GM12865 (cell line): ENCODE measurements at regions not wholly inside any gene's neighbourhood (a gene's known extent, or its start where the extent isn't known, plus 50 kb on each side); places are given as distances from the start of the nearest gene placed in this dataset.

ENCODE experiments used
- DNase-seq: peaks from one replicate; pipeline ENCODE4 v3.0.0; 2010; ENCODE audit warnings: low read depth
- H3K4me3 ChIP-seq: 2 replicates; pipeline ENCODE4 v1.5.1; 2011; ENCODE audit warnings: mild to moderate bottlenecking, low read depth, low read length, control low read depth
- TF ChIP-seq, protein P1 (sequence below): IDR thresholded peaks from 2 replicates; pipeline ENCODE4 v1.5.1; 2011; ENCODE audit warnings: low read length, control low read depth, low read depth, inconsistent platforms; ENCODE audit not compliant: insufficient read depth; ENCODE audit errors: missing control alignments

DNA sequence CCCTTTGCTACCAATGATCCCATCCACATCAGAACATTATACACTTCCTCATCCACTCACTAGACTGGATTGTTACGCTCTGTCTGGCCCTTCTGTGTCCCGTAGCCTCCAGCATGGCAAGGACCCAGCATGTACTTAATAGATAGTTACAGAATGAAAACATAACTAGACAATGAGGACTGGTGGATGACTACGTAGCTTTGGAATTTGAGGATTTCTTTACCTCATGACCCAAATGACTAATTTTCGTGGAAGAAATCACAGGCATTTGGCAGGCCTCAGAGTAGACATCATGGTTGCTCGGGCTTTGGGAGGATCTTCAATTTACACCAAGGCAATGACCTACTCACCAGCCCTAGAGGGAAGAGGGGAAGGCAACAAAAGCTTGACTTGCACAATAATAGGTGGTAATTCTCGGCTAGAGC is 299.8 kb downstream of the TLE1 start:
- TF ChIP-seq, protein P1, sequence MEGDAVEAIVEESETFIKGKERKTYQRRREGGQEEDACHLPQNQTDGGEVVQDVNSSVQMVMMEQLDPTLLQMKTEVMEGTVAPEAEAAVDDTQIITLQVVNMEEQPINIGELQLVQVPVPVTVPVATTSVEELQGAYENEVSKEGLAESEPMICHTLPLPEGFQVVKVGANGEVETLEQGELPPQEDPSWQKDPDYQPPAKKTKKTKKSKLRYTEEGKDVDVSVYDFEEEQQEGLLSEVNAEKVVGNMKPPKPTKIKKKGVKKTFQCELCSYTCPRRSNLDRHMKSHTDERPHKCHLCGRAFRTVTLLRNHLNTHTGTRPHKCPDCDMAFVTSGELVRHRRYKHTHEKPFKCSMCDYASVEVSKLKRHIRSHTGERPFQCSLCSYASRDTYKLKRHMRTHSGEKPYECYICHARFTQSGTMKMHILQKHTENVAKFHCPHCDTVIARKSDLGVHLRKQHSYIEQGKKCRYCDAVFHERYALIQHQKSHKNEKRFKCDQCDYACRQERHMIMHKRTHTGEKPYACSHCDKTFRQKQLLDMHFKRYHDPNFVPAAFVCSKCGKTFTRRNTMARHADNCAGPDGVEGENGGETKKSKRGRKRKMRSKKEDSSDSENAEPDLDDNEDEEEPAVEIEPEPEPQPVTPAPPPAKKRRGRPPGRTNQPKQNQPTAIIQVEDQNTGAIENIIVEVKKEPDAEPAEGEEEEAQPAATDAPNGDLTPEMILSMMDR: no peak
- no peak for DNase-seq
- no peak overlapping the region for H3K4me3 ChIP-seq

DNA sequence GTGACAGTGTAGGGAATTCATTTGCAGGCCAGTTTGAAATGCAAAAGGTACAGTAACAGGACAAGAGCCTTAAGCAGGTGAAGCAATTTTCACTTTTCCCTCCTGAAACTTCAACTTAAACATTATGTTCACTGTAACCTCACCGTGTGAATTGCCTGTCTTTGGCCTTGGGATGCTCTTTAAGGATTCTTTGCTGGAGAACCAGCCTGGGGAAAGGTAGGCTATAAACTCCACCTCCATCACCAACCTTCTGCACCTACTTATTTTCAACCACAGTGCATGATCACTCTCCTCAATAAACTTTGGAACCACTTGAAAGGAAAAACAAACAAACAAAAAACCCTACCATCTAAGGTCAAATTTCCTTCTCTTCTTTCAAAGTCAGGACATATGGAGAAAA is 300.5 kb downstream of the TLE1 start:
- TF ChIP-seq, protein P1: no peak
- no peak for DNase-seq
- H3K4me3 ChIP-seq: no peak overlapping the region

DNA sequence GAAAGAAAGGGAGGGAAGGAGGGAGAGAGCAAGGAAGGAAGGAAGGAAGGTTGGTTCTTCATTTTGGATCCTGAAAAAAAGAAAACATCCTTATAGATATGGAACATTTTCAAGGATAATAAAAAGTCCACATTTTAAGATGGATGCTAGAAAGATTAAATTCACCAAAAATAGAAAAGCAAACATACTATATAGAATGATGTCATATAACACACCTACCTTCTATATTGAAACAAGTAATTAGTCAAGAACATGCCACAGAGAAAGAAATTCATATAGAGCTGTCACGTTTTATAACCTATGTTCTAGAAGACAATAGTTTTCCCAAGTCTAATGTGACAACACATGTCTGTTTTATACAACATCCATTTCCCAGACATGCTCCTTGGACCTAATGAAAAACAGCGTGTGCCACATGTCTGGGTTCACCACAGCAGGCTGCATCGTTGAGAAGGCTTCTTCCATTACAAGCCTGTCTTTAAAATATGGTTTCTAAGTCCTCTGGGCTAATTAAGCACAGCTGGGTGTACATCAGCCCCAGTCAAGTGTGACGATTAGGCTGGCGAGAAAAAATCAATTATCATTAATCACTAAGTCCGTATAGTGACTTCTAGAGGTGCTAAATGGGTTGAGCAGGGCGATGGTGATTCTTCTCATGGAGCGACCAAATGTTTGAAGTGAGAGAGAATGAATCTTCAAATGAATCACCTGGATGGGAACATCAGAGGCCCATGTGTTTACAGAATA is 301.8 kb downstream of the TLE1 start:
- no peak for DNase-seq
- no peak overlapping the region for H3K4me3 ChIP-seq
- TF ChIP-seq, protein P1: no peak

GRCh38 chr9:81384911-81385310 is 304.4 kb downstream of the TLE1 start:
- TF ChIP-seq, protein P1: no peak
- DNase-seq: no peak
- H3K4me3 ChIP-seq: no peak overlapping the region

- H3K4me3 ChIP-seq: no peak overlapping the region
- DNase-seq: no peak
- TF ChIP-seq, protein P1: no peak
Measured at GRCh38 chr9:81382281-81382680, 307.1 kb downstream of the TLE1 start.

DNA sequence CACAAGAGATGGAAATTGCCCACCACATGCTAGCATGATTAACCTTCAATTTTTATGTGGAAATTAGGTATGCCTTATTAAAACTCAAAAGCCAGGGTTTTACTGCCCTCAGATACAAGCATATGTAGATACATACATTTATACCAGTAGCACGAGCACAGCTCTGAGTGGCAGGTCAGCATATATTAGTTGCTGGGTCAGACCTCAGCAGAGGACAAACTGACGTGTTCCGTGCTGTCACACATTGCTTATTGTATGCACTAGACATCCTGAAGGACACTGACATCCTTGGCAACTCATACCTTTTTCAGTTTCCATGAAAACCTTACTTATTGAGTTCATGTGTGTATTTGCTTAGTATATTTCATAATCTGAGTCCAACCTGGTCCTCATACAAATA is 307.7 kb downstream of the TLE1 start:
- TF ChIP-seq, protein P1: no peak
- no peak for DNase-seq
- no peak overlapping the region for H3K4me3 ChIP-seq
